Endothelial cell of umbilical vein (primary cell): ENCODE measurements at regions not wholly inside any gene's neighbourhood (a gene's known extent, or its start where the extent isn't known, plus 50 kb on each side); places are given as distances from the start of the nearest gene placed in this dataset.

Source experiments
- CTCF ChIP-seq, 2 donors: IDR thresholded peaks; 1 replicate in 1 of 2; 2 replicates in 1 of 2; pipeline ENCODE4 v1.5.1; 2011; ENCODE audit warnings: low read length in 2 of 2, mild to moderate bottlenecking in 2 of 2, moderate library complexity in 2 of 2, control low read depth in 1 of 2, inconsistent platforms in 1 of 2, low read depth in 1 of 2; ENCODE audit not compliant: insufficient read depth in 1 of 2; ENCODE audit errors: extremely low read depth in 1 of 2
- EZH2 ChIP-seq: IDR thresholded peaks from 2 replicates; pipeline ENCODE4 v1.6.1; 2012; ENCODE audit warnings: borderline replicate concordance, low read depth, mild to moderate bottlenecking, moderate library complexity, low read length, inconsistent platforms; ENCODE audit not compliant: severe bottlenecking
- JUN ChIP-seq: IDR thresholded peaks from 2 replicates; pipeline ENCODE4 v1.6.1; 2011; ENCODE audit warnings: borderline replicate concordance, low read depth; ENCODE audit not compliant: insufficient read length, insufficient read depth
- MYC ChIP-seq: IDR thresholded peaks from one replicate; pipeline ENCODE4 v1.6.1; 2011; ENCODE audit warnings: mild to moderate bottlenecking, low read depth, low read length
- POLR2A ChIP-seq: IDR thresholded peaks from 2 replicates; pipeline ENCODE4 v1.6.1; 2012; ENCODE audit warnings: low read depth, mild to moderate bottlenecking, control low read depth, low read length
- POLR2AphosphoS5 ChIP-seq: IDR thresholded peaks from 2 replicates; pipeline ENCODE4 v1.6.1; 2012; ENCODE audit warnings: low read depth, mild to moderate bottlenecking, control low read depth, low read length, moderate library complexity; ENCODE audit not compliant: insufficient read depth

GRCh38 chr2:118557791-118558190 is 289.7 kb downstream of the EN1 start:
- TF ChIP-seq POLR2A (no peak), CTCF (IDR thresholded peaks at IDR 0.05; ENCODE audit: extremely low read depth in 1 of 2, insufficient read depth in 1 of 2, low read depth in 1 of 2, low read length in 2 of 2) (no peak), POLR2AphosphoS5 (no peak), EZH2 (no peak), JUN (no peak), MYC (no peak)
